H1 (cell line): ENCODE measurements at regions not wholly inside any gene's neighbourhood (a gene's known extent, or its start where the extent isn't known, plus 50 kb on each side); places are given as distances from the start of the nearest gene placed in this dataset.

Experiments used
- CTCF ChIA-PET: fragments of 300-600 bp; sonication (Branson Sonifier 250); formaldehyde crosslinking; loops from one replicate; lab custom pipeline; 2021; ENCODE audit not compliant: partially characterized antibody; lab: Charles Lee
- POLR2A ChIA-PET: fragments of 300-600 bp; sonication (Branson Sonifier 250); formaldehyde crosslinking; loops from one replicate; lab custom pipeline; 2021; ENCODE audit warnings: inconsistent platforms; ENCODE audit not compliant: partially characterized antibody; lab: Charles Lee
- DNase-seq, 2 experiments: peaks; one replicate each; pipeline versions ENCODE4 v3.0.0 to v3.0.0-alpha.2; 2010 to 2022; ENCODE audit warnings: low spot score in 2 of 2, low read depth in 1 of 2, mixed read lengths in 1 of 2
- FAIRE-seq: peaks from 2 replicates; lab custom pipeline; 2011; peaks lifted over from hg19 to GRCh38; lab: Jason Lieb, UNC
- H2AFZ ChIP-seq: 2 replicates; pipeline ENCODE4 v1.8.1; 2012; ENCODE audit warnings: low read length, inconsistent platforms
- H2AK5ac ChIP-seq: 2 replicates; pipeline ENCODE4 v1.6.1; 2013; ENCODE audit warnings: low read depth, low read length
- H2BK120ac ChIP-seq: replicated peaks from 2 replicates; pipeline ENCODE3; 2013; ENCODE audit warnings: low read depth, low read length, inconsistent platforms
- H2BK12ac ChIP-seq: 2 replicates; pipeline ENCODE4 v1.6.1; 2013; ENCODE audit warnings: low read depth, low read length
- H2BK15ac ChIP-seq: 2 replicates; pipeline ENCODE4 v1.6.1; 2013; ENCODE audit warnings: low read length
- H2BK20ac ChIP-seq: 2 replicates; pipeline ENCODE4 v1.6.1; 2013; ENCODE audit warnings: low read length
- H2BK5ac ChIP-seq: 2 replicates; pipeline ENCODE4 v1.6.1; 2013; ENCODE audit warnings: low read depth, low read length
- H3K14ac ChIP-seq: 2 replicates; pipeline ENCODE4 v1.6.1; 2013; ENCODE audit warnings: inconsistent platforms; ENCODE audit not compliant: insufficient read length
- H3K18ac ChIP-seq: 2 replicates; pipeline ENCODE4 v1.6.1; 2013; ENCODE audit warnings: low read length; ENCODE audit errors: extremely low read depth
- H3K23ac ChIP-seq: 2 replicates; pipeline ENCODE4 v1.6.1; 2013; ENCODE audit warnings: inconsistent platforms; ENCODE audit not compliant: insufficient read length
- H3K23me2 ChIP-seq: 2 replicates; pipeline ENCODE4 v1.6.1; 2013; ENCODE audit warnings: low read depth, low read length
- H3K27ac ChIP-seq: 2 replicates; pipeline ENCODE4 v1.6.1; 2011; ENCODE audit warnings: low read depth, low read length, inconsistent platforms
- H3K27me3 ChIP-seq, 4 experiments: replicated peaks in 1 of 4; 1 replicate in 1 of 4; 2 replicates in 3 of 4; pipeline versions ENCODE4 v1.6.1 to v1.8.1; 2011 to 2013; ENCODE audit warnings: low read length in 3 of 4, mild to moderate bottlenecking in 3 of 4, inconsistent platforms in 2 of 4, mixed read lengths in 2 of 4, moderate library complexity in 1 of 4; ENCODE audit not compliant: control insufficient read depth in 3 of 4, insufficient read depth in 3 of 4; ENCODE audit errors: extremely low read depth in 1 of 4
- H3K36me3 ChIP-seq, 4 experiments: 2 replicates each; pipeline versions ENCODE4 v1.6.1 to v1.8.1; 2011 to 2013; ENCODE audit warnings: mild to moderate bottlenecking in 4 of 4, low read length in 3 of 4, moderate library complexity in 2 of 4, control low read depth in 1 of 4, inconsistent platforms in 1 of 4; ENCODE audit not compliant: insufficient read depth in 4 of 4, control insufficient read depth in 2 of 4
- H3K4ac ChIP-seq: replicated peaks from 2 replicates; pipeline ENCODE3; 2013; ENCODE audit warnings: low read length, low read depth, mixed read lengths, inconsistent platforms; ENCODE audit not compliant: insufficient read length
- H3K4me1 ChIP-seq, 4 experiments: replicated peaks in 1 of 4; 1 replicate in 1 of 4; 2 replicates in 3 of 4; pipeline versions ENCODE4 v1.6.1 to v1.8.1; 2011 to 2013; ENCODE audit warnings: low read length in 3 of 4, inconsistent platforms in 2 of 4, mixed read lengths in 1 of 4; ENCODE audit not compliant: insufficient read depth in 4 of 4, control insufficient read depth in 3 of 4
- H3K4me2 ChIP-seq, 2 experiments: 2 replicates each; pipeline versions ENCODE4 v1.6.1 to v1.8.1; 2011 to 2013; ENCODE audit warnings: low read depth in 2 of 2, low read length in 2 of 2, control low read depth in 1 of 2, inconsistent platforms in 1 of 2, mild to moderate bottlenecking in 1 of 2; ENCODE audit not compliant: insufficient read depth in 1 of 2
- H3K4me3 ChIP-seq, 4 experiments: fragments of 200-600, 300-600 bp in 1 of 4; sonication (generic), shearing (Covaris generic), sonication (Bioruptor Twin) in 1 of 4; 2 replicates each; pipeline versions ENCODE4 v1.5.1 to v1.8.1; 2011 to 2016; ENCODE audit warnings: low read length in 4 of 4, low read depth in 3 of 4, control low read depth in 2 of 4, inconsistent platforms in 2 of 4, mild to moderate bottlenecking in 2 of 4, mixed read lengths in 1 of 4, moderate library complexity in 1 of 4; ENCODE audit not compliant: insufficient read depth in 2 of 4; ENCODE audit errors: extremely low read depth in 1 of 4
- H3K56ac ChIP-seq: replicated peaks from 2 replicates; pipeline ENCODE3; 2013; ENCODE audit warnings: low read depth, mild to moderate bottlenecking, mixed read lengths, low read length, inconsistent platforms; ENCODE audit not compliant: insufficient read length
- H3K79me1 ChIP-seq: 2 replicates; pipeline ENCODE4 v1.6.1; 2013; ENCODE audit warnings: low read depth, low read length, control low read depth
- H3K79me2 ChIP-seq, 2 experiments: 2 replicates each; pipeline versions ENCODE4 v1.6.1 to v1.8.1; 2012 to 2013; ENCODE audit warnings: low read length in 2 of 2, mild to moderate bottlenecking in 2 of 2, inconsistent platforms in 1 of 2; ENCODE audit not compliant: insufficient read depth in 2 of 2, control insufficient read depth in 1 of 2
- H3K9ac ChIP-seq, 4 experiments: replicated peaks in 1 of 4; 1 replicate in 1 of 4; 2 replicates in 3 of 4; pipeline versions ENCODE4 v1.6.1 to v1.8.1; 2011 to 2013; ENCODE audit warnings: low read depth in 3 of 4, low read length in 3 of 4, control low read depth in 2 of 4, mild to moderate bottlenecking in 2 of 4, moderate library complexity in 2 of 4, inconsistent platforms in 1 of 4; ENCODE audit errors: extremely low read depth in 1 of 4
- H3K9me3 ChIP-seq, 2 experiments: 2 replicates each; pipeline versions ENCODE4 v1.6.1 to v1.8.1; 2012 to 2013; ENCODE audit warnings: mild to moderate bottlenecking in 2 of 2, moderate library complexity in 2 of 2, control low read depth in 1 of 2, inconsistent platforms in 1 of 2, low read depth in 1 of 2, low read length in 1 of 2, mixed read lengths in 1 of 2; ENCODE audit not compliant: insufficient read depth in 2 of 2
- H4K20me1 ChIP-seq, 2 experiments: replicated peaks in 1 of 2; 2 replicates each; pipeline versions ENCODE3 to v1.8.1; 2011 to 2013; ENCODE audit warnings: inconsistent platforms in 2 of 2, low read length in 2 of 2, mild to moderate bottlenecking in 1 of 2; ENCODE audit not compliant: insufficient read depth in 2 of 2, control insufficient read depth in 1 of 2
- H4K5ac ChIP-seq: 2 replicates; pipeline ENCODE4 v1.6.1; 2013; ENCODE audit warnings: low read length, low read depth, mixed read lengths, inconsistent platforms; ENCODE audit not compliant: insufficient read length
- H4K8ac ChIP-seq: 2 replicates; pipeline ENCODE4 v1.8.0; 2013; ENCODE audit warnings: mild to moderate bottlenecking, moderate library complexity, low read length, inconsistent platforms; ENCODE audit not compliant: insufficient read depth; ENCODE audit errors: extremely low read depth
- H4K91ac ChIP-seq: replicated peaks from 2 replicates; pipeline ENCODE3; 2013; ENCODE audit warnings: low read length, mixed read lengths, inconsistent platforms; ENCODE audit not compliant: insufficient read length
- ASH2L ChIP-seq: fragments of 200-600, 300-600 bp; sonication (generic); IDR thresholded peaks from one replicate; pipeline ENCODE4 v1.7.1; 2017; ENCODE audit warnings: low read length
- ATF3 ChIP-seq: IDR thresholded peaks from 2 replicates; pipeline ENCODE4 v1.6.1; 2011; ENCODE audit warnings: low read depth, mild to moderate bottlenecking, low read length; ENCODE audit not compliant: insufficient read depth
- BCL11A ChIP-seq, 2 experiments: IDR thresholded peaks; one replicate each; pipeline ENCODE4 v1.6.1; 2011; ENCODE audit warnings: low read depth in 2 of 2, low read length in 2 of 2, mild to moderate bottlenecking in 2 of 2
- CHD1 ChIP-seq: IDR thresholded peaks from 2 replicates; pipeline ENCODE4 v1.6.1; 2012; ENCODE audit warnings: low read depth, low read length, improper control_type of control experiment
- JUND ChIP-seq: IDR thresholded peaks from 2 replicates; pipeline ENCODE4 v1.6.1; 2011; ENCODE audit warnings: mild to moderate bottlenecking, improper control_type of control experiment, low read length
- MAFK ChIP-seq: IDR thresholded peaks from 2 replicates; pipeline ENCODE4 v1.6.1; 2012; ENCODE audit warnings: low read depth, mild to moderate bottlenecking, improper control_type of control experiment, low read length
- SP4 ChIP-seq: IDR thresholded peaks from 2 replicates; pipeline ENCODE4 v1.6.1; 2012; ENCODE audit warnings: low read length, inconsistent platforms
- TBP ChIP-seq: IDR thresholded peaks from 2 replicates; pipeline ENCODE4 v1.6.1; 2011; ENCODE audit warnings: low read depth, low read length, improper control_type of control experiment
- WGBS, 2 experiments: shearing (Covaris generic) in 1 of 2; methylation state at CpG; one replicate each; pipeline versions ENCODE4 v1.1.6 to v1.1.7; 2013 to 2015; ENCODE audit warnings: low lambda C conversion rate in 2 of 2, mixed read lengths in 2 of 2, inconsistent platforms in 1 of 2, low coverage in 1 of 2, missing lambda C conversion rate in 1 of 2; ENCODE audit not compliant: insufficient replicate concordance in 2 of 2, insufficient coverage in 1 of 2, insufficient read length in 1 of 2; ENCODE audit errors: extremely low coverage in 1 of 2, missing lambda C conversion rate in 1 of 2; 5-methylcytosine and 5-hydroxymethylcytosine counted together

GRCh38 chr12:43636725-43637463 is 84.9 kb upstream of the ADAMTS20 start:
- Histone ChIP-seq H3K14ac (no peak overlapping the region), H4K20me1 (no peaks in the 10 kb centered on the region), H3K56ac (no peak overlapping the region), H2BK12ac (no peak overlapping the region), H2BK15ac (no peak overlapping the region), H3K4me3 (no peak overlapping the region), H4K8ac (no peak overlapping the region), H2BK120ac (no peak overlapping the region), H3K18ac (no peak overlapping the region), H2BK5ac (no peak overlapping the region), H3K27ac (no peak overlapping the region), H3K23ac (no peak overlapping the region), H3K9me3 (no peaks in the 10 kb centered on the region), H3K4me2 (no peak overlapping the region)
- DNase-seq = no peak
- POLR2A ChIA-PET = no interaction called here
- TF ChIP-seq CHD1 = no peak
- TF ChIP-seq SP4 = no peak
- TF ChIP-seq BCL11A (IDR thresholded peaks at IDR 0.05; ENCODE audit: low read depth in 2 of 2, low read length in 2 of 2) = no peak
- no peak for TF ChIP-seq TBP
- TF ChIP-seq ATF3 = no peak
- no peak for TF ChIP-seq ASH2L
- TF ChIP-seq JUND = no peak
- TF ChIP-seq MAFK = no peak
- TF ChIP-seq, all 59 proteins: peak for 0
- H2BK20ac ChIP-seq = no peak overlapping the region
- no peaks in the 10 kb centered on the region for H3K79me2 ChIP-seq
- CTCF ChIA-PET = interaction anchor here (0.6 kb wide), 1 partner anchor 114 kb away, joined by 4 read pairs; no protein-coding TSS in a partner anchor
- no peak overlapping the region for H2AFZ ChIP-seq
- FAIRE-seq = no peak
- no peaks in the 10 kb centered on the region for H3K4me1 ChIP-seq
- H4K91ac ChIP-seq = no peak overlapping the region
- H3K36me3 ChIP-seq = no peaks in the 10 kb centered on the region
- 89% methylated on average over 1 of the region's 1 CpG; no CpG with 5 or more reads in 1 of the 2 experiments for WGBS, 2 experiments
- H3K4ac ChIP-seq = no peak overlapping the region
- no peaks in the 10 kb centered on the region for H3K79me1 ChIP-seq
- no peaks in the 10 kb centered on the region for H3K23me2 ChIP-seq
- no peak overlapping the region for H2AK5ac ChIP-seq
- H4K5ac ChIP-seq = no peak overlapping the region
- no peaks in the 10 kb centered on the region for H3K27me3 ChIP-seq
- H3K9ac ChIP-seq = no peak overlapping the region
